ENCODE measurements at regions not wholly inside any gene's neighbourhood (a gene's known extent, or its start where the extent isn't known, plus 50 kb on each side); places are given as distances from the start of the nearest gene placed in this dataset.

DNA sequence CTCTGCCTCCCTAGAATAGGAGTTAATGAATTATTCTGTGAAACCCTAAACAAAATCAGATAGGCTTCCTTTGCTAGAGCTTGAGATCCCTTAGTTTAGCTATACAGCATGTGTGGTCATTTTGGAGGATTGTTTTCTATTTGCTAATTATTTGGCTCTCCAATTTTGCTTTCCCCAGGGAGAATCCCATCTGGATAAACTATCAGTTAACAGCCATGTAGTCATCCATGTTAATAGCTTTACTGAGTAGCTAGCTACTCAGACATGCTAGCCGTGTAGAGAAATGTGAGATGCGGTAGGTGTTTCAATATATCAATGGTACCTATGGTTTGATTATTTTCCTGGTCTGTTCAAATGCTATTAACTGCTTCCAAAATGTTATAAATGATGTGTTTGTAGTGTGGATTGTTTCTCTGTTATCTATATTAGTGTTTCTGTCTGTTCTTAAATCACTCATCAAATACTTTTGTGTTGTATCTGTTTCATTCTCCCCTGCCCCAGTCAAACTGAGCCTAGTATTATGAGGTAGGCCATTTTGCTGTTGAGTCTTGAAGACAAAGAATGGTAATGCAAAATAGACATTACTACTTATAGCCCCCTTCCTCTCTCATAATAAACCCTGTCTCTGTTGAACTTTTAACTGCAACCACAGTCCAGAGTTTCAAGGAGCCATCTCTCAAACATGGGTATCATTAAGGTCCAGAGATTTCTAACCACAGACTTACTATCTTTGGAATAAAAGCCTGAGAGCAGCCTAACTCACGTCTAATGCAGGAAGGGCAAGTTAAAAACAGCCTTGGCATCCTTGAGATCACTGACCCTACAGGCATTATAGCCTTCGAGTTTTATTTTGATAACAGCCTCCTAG, 56.1 kb upstream of the GRAMD1B start:
- no peaks in the 10 kb centered on the region for H4K20me1 ChIP-seq (ENCODE audit: insufficient read depth, low read length)
- no peak overlapping the region for H3K27ac ChIP-seq (ENCODE audit: low read depth, low read length)
- no peak overlapping the region for H2AFZ ChIP-seq (ENCODE audit: low read length)
- H3K79me2 ChIP-seq (ENCODE audit: insufficient read depth, low read length), result no peaks in the 10 kb centered on the region
- no peak overlapping the region for H3K4me2 ChIP-seq (ENCODE audit: insufficient read depth, low read length)
- H3K4me3 ChIP-seq (ENCODE audit: insufficient read depth, low read length), result no peak overlapping the region
- H3K9me3 ChIP-seq (ENCODE audit: low read depth, low read length), result no peaks in the 10 kb centered on the region
- DNase-seq (ENCODE audit: insufficient read length, low spot score, missing footprints), result no peak
- H3K27me3 ChIP-seq (ENCODE audit: insufficient read depth, low read length), result peaks cover 72% of the 10 kb centered on the region
- TF ChIP-seq CTCF (IDR thresholded peaks at IDR 0.05; ENCODE audit: extremely low read depth, low read depth, low read length), result no peak
- H3K36me3 ChIP-seq (ENCODE audit: insufficient read depth, low read length), result no peaks in the 10 kb centered on the region
- no peaks in the 10 kb centered on the region for H3K4me1 ChIP-seq (ENCODE audit: insufficient read depth, low read length)

- no peak overlapping the region for H3K4me3 ChIP-seq (ENCODE audit: insufficient read depth, low read length)
- TF ChIP-seq CTCF (IDR thresholded peaks at IDR 0.05; ENCODE audit: extremely low read depth, low read depth, low read length), result no peak
- no peak overlapping the region for H3K27ac ChIP-seq (ENCODE audit: low read depth, low read length)
- no peaks in the 10 kb centered on the region for H3K79me2 ChIP-seq (ENCODE audit: insufficient read depth, low read length)
- H4K20me1 ChIP-seq (ENCODE audit: insufficient read depth, low read length), result no peaks in the 10 kb centered on the region
- no peaks in the 10 kb centered on the region for H3K9me3 ChIP-seq (ENCODE audit: low read depth, low read length)
- H3K4me1 ChIP-seq (ENCODE audit: insufficient read depth, low read length), result no peaks in the 10 kb centered on the region
- H3K27me3 ChIP-seq (ENCODE audit: insufficient read depth, low read length), result peaks cover 59% of the 10 kb centered on the region
- H3K36me3 ChIP-seq (ENCODE audit: insufficient read depth, low read length), result no peaks in the 10 kb centered on the region
- no peak overlapping the region for H2AFZ ChIP-seq (ENCODE audit: low read length)
- DNase-seq (ENCODE audit: insufficient read length, low spot score, missing footprints), result no peak
- H3K4me2 ChIP-seq (ENCODE audit: insufficient read depth, low read length), result no peak overlapping the region
These were observed 58.4 kb upstream of the GRAMD1B start for GRCh38 chr11:123371506-123372297.

DNA sequence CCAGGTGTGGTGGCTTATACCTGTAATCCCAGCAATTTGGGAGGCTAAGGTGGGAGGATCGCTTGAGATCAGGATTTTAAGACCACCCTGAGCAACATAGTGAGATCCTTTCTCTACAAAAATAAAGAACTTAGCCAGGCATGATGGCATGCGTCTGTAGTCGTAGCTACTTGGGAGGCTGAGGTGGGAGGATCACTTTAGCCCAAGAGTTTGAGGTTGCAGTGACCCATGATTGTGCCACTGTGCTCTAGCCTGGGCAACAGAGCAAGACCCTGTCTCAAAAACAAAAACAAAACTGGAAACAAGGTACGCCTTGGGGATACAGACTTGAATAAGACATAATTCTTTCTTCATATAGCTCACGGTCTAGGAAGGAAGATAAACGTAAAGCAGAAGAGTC, 63.1 kb upstream of the GRAMD1B start:
- no peak overlapping the region for H2AFZ ChIP-seq (ENCODE audit: low read length)
- no peak for DNase-seq (ENCODE audit: insufficient read length, low spot score, missing footprints)

More for the DNA sequence above, 63.1 kb upstream of the GRAMD1B start:
- no peak for TF ChIP-seq CTCF (IDR thresholded peaks at IDR 0.05; ENCODE audit: extremely low read depth, low read depth, low read length)
- peaks cover 48% of the 10 kb centered on the region for H3K27me3 ChIP-seq (ENCODE audit: insufficient read depth, low read length)
- H3K9me3 ChIP-seq (ENCODE audit: low read depth, low read length), result no peaks in the 10 kb centered on the region
- H3K4me3 ChIP-seq (ENCODE audit: insufficient read depth, low read length), result no peak overlapping the region
- H3K4me1 ChIP-seq (ENCODE audit: insufficient read depth, low read length), result no peaks in the 10 kb centered on the region
- no peaks in the 10 kb centered on the region for H4K20me1 ChIP-seq (ENCODE audit: insufficient read depth, low read length)
- H3K27ac ChIP-seq (ENCODE audit: low read depth, low read length), result no peak overlapping the region
- no peaks in the 10 kb centered on the region for H3K36me3 ChIP-seq (ENCODE audit: insufficient read depth, low read length)
- no peaks in the 10 kb centered on the region for H3K79me2 ChIP-seq (ENCODE audit: insufficient read depth, low read length)
- no peak overlapping the region for H3K4me2 ChIP-seq (ENCODE audit: insufficient read depth, low read length)
